Embryonic facial prominence (tissue), 1 donor: ENCODE measurements at regions not wholly inside any gene's neighbourhood (a gene's known extent, or its start where the extent isn't known, plus 50 kb on each side); places are given as distances from the start of the nearest gene placed in this dataset.
"Not testable (repeated sequence)": the region's sequence is repeated elsewhere in the genome, so short reads cannot be mapped to it uniquely, and the experiment has no call there.

ENCODE experiments used
- DNase-seq: peaks from one replicate; pipeline ENCODE4 v3.0.0-alpha.2; 2016; ENCODE audit errors: extremely low spot score

DNA sequence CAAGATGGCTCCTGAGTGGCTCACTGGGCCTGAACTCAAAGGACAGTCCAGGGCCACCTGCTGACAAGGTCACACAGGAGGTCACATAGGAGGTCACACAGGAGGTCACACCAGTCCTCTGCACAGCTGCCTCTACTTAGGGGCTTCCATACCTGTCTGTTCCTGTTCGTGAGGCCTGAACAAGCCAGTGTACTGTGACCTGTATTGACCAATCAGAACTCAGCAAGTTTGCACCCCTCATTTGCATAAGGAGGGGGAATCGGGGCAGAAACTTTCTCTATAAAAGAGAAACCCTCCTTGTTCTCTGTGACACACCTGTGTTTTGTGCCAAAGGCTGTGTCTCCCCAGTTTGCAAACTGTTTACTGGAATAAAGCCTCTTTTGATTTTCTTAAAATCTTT is 478.9 kb downstream of the EIPR1 start:
- no peak for DNase-seq

DNA sequence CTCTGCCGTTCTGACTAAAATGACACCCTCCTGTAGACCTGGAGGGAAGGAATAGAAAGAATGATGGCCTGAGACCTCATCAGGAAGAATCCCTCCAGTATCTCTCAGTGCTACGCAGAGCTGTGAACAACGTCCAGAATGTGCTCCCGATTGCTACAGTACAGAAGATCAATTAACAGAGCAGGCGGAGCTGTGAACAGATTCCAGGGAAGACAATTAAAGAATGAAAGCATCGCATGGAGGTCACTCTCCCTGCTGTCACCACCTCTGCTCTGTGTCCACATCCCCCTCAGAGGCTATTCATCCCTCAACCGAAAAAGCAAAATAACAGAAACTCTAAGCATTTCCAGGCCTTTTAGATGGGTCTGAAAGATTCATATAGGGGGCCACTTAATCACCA is 481.0 kb downstream of the EIPR1 start:
- DNase-seq: no peak

- DNase-seq: no peak
Observed at GRCh38 chr2:2896011-2896410, 481.6 kb downstream of the EIPR1 start.

DNA sequence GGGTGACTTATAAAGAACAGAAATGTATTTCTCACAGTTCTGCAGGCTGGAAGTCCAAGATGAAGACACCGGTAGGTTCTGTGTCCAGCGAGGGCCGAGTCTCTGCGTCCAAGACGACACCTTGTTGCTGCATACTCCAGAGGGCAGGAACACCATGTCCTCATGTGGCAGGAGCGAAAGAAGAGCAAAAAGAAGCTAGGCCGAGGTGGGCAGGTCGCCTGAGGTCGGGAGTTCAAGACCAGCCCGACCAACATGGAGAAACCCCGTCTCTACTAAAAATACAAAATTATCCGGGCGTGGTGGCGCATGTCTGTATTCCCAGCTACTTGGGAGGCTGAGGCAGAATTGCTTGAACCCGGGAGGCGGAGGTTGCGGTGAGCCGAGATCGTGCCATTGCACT is 483.6 kb downstream of the EIPR1 start:
- DNase-seq: not testable (repeated sequence)

- DNase-seq: no peak
Observed at GRCh38 chr2:2892892-2893291, 484.7 kb downstream of the EIPR1 start.

DNA sequence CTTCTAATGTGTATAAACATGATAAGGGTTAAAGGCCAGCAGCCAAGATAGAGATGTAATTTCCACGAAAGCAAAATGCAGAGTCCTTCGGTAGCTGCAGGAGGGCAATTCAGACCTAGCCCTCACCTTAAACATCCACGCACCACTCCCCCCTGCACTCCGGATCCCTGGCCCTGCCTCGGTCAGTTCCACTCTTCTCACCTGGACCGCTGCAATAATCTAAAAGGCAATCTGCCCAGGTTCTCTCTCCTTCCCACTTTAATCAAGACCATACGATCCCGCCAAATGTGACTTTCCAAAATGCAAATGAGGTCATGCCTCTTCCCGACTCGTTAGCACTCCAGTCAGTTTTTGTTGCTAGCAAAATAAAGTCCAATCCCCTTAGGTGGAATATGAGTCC is 485.2 kb downstream of the EIPR1 start:
- no peak for DNase-seq

GRCh38 chr2:2890901-2891300 is 486.7 kb downstream of the EIPR1 start:
- DNase-seq: no peak

DNA sequence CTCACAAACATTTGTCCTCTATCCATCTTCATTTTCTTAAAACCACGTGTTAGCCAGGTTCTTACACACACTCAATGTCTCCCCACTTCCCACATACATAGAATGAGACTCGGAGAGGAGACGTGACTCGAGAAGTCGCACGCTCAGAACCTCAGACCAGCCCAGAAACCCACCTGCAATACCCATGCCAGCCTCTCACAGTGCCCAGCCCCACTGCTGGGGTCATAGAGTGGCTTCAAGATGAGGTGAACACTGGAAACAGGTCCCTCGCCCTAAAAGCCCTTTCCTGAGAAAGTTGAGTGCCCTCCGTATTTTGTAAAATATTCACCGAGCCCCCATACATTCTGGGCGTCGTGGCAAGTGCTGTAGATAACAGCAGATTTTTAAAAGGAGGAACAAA is 487.4 kb downstream of the EIPR1 start:
- DNase-seq: no peak

DNA sequence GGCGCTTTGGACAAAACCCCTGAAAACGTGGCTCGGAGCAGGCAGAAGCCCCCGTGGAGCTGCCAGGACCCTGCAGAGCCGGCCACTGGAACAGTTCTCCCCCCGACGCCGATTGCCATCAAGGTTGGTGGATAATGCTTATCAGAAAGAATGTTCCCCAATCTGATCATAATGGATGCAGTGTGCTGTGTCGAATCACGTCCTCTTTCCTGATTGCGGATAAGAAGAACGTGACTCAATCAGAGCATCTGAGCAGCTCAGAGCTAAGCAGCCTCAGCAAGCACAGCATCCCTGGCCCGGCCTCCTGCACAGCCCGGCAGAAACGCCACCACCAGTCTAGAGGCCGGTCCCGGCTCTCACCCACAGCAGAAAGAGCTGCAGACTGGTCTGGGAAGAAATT is 488.0 kb downstream of the EIPR1 start:
- no peak for DNase-seq

DNA sequence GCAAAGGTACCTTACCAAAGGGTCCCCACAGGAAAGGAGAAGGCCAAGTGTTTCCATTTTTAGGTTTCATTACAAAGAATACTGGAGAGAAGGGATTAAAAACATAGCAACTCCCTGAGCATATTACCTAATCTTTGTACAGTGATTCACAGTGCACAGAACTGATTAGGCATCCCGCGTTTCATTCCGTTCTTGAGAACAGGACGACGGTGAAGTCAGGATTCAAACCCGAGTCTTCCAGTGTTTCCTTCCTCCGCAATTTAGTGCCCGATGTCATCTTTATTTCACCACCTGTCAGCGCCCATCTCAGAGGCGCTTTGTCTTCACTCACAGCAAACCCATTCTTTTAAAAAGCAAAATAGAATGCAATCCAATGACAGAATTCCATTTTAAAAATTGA is 488.5 kb downstream of the EIPR1 start:
- DNase-seq: no peak

- no peak for DNase-seq
Observed at GRCh38 chr2:2887772-2888387, 489.7 kb downstream of the EIPR1 start.

GRCh38 chr2:2886922-2887321 is 490.7 kb downstream of the EIPR1 start:
- no peak for DNase-seq

DNA sequence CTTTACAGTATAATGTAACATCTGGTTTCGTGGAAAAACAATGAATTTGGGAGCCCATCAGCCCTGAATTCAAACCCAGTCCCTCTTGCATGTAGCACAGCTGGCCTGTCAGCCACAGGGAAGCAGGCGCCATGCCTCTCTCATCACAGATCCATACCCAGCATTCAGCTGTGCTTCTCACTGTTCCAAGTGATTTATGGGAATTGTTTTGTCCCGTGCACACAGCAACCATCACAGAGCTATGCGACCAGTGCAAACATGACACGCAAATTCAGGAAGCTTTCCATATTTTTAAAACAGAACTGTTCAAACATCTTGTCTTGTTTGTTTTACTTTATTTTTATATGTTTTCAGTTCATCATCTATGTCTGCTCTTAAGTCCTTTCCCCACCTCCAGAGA is 496.1 kb downstream of the EIPR1 start:
- no peak for DNase-seq

DNA sequence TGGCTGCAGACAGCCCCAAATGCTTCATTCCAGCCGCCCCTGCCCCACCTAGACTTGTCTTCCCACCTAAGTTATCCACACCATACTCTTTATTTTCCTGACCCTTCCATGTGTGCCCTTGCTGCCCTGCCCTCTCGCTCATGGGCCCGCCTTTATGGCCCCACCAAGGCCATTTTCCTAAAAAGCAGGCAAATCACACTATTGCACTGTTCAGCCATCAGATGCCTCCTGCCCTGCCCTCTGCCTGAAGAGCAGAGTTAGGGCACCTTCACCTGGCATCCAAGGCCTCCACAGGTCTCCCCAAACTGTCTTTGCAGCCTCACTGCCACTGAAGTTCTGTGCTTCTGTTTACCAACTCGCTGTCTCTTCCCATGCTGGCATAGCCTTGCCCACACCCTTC is 496.7 kb downstream of the EIPR1 start:
- no peak for DNase-seq

GRCh38 chr2:2879781-2880180 is 497.8 kb downstream of the EIPR1 start:
- no peak for DNase-seq

GRCh38 chr2:2879071-2879470 is 498.5 kb downstream of the EIPR1 start:
- DNase-seq: no peak

- DNase-seq: no peak
Observed at GRCh38 chr2:2877427-2877826, 500.2 kb downstream of the EIPR1 start.

DNA sequence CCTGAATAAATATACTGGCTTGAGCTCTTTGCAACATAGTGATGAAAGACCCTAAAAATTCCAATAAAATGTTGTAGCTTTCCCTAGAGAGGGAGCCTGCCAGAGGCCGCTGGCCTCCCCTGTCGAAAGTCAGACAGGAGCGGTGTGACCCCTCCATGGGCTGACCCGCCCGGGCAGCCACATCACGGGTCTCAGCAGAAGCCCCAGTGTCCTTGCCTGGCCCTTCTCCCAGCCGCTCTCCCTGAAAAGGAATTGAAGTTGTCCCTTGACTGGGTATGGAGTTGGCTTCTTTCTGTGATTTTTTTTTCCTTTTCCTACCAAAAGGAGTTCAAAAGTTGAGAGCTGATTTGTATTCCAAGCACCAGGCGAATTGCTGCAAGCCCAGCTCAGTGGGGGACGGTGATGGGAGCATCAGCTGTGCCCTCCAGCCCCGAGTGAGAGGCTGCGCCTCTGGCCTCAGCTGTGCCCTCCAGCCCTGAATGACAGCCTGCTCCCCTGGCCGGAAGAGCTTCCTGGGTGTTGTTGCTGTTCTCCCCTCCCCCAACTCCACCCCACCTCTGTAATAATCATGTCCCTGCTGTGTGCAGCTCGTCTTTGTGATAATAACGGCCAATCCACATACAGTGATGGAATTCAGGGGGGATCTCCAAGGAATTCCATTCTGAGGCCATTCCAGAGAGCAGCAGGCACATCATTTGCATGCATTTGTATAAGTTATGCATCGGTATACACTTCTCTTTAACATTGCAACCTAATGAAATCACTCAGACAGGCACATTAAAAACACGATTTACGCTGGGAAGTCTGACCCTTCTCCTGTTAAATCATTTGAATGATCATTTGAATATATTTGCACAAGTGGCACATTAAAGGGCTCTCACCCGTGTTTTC is 501.0 kb downstream of the EIPR1 start:
- DNase-seq: no peak

- DNase-seq: no peak
Observed at GRCh38 chr2:2875831-2876230, 501.8 kb downstream of the EIPR1 start.

GRCh38 chr2:2875296-2875695 is 502.3 kb downstream of the EIPR1 start:
- no peak for DNase-seq

DNA sequence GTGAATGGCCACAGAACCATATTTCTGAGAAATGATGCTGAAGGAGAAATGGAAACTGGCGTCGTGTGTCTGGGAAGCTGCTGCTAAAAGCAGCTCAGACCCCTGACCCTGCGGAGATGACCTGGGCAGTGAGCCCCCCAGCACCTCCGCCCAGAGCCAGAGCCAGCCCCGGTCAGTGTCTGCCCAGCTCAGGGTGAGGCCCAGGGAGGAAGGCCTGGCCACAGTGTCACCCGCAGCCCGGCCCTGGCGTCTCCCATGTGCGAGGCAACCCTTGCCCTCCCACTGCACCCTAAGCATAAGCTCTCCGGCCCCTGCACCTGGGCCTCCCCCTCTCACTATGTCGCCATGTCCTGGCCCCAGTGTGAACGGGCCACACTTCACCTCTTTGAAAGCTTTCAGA is 502.8 kb downstream of the EIPR1 start:
- no peak for DNase-seq

GRCh38 chr2:2874341-2874740 is 503.3 kb downstream of the EIPR1 start:
- no peak for DNase-seq

GRCh38 chr2:2873450-2873811 is 504.2 kb downstream of the EIPR1 start:
- DNase-seq: no peak
